OCI-LY1 (cell line): ENCODE measurements at regions not wholly inside any gene's neighbourhood (a gene's known extent, or its start where the extent isn't known, plus 50 kb on each side); places are given as distances from the start of the nearest gene placed in this dataset.

Experiments
- EZH2 ChIP-seq: fragments of 200-600 bp; sonication (generic), shearing (Covaris generic); IDR thresholded peaks from 2 replicates; pipeline ENCODE4 v1.8.0; 2017; ENCODE audit warnings: borderline replicate concordance, mixed run types, mild to moderate bottlenecking, antibody characterized with exemption, low read length, moderate library complexity, mixed read lengths
- TF ChIP-seq, protein P1 (sequence below): fragments of 200-600 bp; sonication (generic), shearing (Covaris generic); IDR thresholded peaks from 2 replicates; pipeline ENCODE4 v1.5.1; 2017; ENCODE audit warnings: mild to moderate bottlenecking, antibody characterized with exemption, low read length, moderate library complexity, mixed read lengths

DNA sequence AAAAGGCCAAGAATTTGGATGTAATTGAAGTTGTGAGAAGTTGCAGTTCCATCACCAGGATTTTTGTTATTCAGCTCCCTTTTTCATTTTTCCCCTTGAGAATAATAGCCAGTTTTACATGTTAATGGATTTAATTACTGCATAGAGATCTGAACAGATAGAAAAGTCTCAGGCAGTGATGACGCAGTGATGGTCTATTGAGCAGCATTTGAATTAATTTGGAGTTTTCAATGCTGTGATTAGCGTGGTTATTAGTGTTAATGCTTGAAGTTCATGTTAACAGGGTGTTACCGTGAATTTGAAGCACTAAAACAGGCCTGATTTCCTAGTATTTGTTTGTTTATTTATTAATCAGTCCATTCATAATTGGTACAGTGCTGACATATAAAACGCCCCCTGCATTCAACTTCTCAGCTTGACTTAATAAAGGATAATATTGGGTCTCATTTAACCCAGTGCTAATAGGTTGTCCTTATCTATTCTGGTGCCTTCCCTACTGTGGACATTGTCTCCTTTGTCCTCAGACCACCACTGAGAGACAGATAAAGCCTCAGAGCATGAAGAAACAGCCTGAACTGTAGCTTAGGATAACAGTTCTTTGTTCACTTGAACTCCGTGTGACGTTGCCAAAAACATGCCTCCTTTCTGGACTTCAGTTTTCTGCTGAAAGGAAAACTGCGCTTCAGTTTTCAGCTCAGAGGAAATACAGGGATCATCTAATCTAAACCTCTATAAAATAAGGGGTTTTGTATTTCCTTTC is 82.4 kb downstream of the RTP4 start:
- TF ChIP-seq, protein P1, sequence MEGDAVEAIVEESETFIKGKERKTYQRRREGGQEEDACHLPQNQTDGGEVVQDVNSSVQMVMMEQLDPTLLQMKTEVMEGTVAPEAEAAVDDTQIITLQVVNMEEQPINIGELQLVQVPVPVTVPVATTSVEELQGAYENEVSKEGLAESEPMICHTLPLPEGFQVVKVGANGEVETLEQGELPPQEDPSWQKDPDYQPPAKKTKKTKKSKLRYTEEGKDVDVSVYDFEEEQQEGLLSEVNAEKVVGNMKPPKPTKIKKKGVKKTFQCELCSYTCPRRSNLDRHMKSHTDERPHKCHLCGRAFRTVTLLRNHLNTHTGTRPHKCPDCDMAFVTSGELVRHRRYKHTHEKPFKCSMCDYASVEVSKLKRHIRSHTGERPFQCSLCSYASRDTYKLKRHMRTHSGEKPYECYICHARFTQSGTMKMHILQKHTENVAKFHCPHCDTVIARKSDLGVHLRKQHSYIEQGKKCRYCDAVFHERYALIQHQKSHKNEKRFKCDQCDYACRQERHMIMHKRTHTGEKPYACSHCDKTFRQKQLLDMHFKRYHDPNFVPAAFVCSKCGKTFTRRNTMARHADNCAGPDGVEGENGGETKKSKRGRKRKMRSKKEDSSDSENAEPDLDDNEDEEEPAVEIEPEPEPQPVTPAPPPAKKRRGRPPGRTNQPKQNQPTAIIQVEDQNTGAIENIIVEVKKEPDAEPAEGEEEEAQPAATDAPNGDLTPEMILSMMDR = no peak
- no peak for TF ChIP-seq EZH2
